PC-9 (cell line): ENCODE measurements at regions not wholly inside any gene's neighbourhood (a gene's known extent, or its start where the extent isn't known, plus 50 kb on each side); places are given as distances from the start of the nearest gene placed in this dataset.

Source experiments
- EZH2 ChIP-seq: fragments of 200-600 bp; sonication (generic); IDR thresholded peaks from 2 replicates; pipeline ENCODE4 v1.8.0; 2017; ENCODE audit warnings: antibody characterized with exemption, low read depth
- TF ChIP-seq, protein P1 (sequence below): fragments of 200-600 bp; sonication (generic); conservative IDR thresholded peaks from 2 replicates; pipeline ENCODE4 v1.6.1; 2017; ENCODE audit warnings: mixed run types, antibody characterized with exemption, mild to moderate bottlenecking, moderate library complexity

DNA sequence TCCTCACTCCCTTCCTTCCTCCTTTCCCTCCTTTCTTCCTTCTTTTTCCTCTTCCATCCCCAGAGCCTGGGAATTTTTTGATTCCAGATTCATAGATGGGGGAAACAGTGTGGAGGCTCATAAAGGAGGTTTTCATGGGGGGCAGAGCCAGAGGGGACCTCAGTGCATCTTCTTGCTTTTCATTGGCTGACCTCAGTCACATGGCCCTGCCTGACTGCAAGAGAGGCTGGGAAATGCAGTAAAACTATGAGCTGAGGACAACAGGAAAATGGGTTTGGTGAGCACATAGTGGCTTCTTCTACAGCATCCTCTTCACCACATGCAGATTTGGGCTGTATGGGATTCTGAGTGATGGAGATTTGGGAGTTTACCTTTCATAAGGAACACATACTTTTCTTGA is 437.1 kb upstream of the TBX3 start:
- TF ChIP-seq, protein P1, sequence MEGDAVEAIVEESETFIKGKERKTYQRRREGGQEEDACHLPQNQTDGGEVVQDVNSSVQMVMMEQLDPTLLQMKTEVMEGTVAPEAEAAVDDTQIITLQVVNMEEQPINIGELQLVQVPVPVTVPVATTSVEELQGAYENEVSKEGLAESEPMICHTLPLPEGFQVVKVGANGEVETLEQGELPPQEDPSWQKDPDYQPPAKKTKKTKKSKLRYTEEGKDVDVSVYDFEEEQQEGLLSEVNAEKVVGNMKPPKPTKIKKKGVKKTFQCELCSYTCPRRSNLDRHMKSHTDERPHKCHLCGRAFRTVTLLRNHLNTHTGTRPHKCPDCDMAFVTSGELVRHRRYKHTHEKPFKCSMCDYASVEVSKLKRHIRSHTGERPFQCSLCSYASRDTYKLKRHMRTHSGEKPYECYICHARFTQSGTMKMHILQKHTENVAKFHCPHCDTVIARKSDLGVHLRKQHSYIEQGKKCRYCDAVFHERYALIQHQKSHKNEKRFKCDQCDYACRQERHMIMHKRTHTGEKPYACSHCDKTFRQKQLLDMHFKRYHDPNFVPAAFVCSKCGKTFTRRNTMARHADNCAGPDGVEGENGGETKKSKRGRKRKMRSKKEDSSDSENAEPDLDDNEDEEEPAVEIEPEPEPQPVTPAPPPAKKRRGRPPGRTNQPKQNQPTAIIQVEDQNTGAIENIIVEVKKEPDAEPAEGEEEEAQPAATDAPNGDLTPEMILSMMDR = no peak
- no peak for TF ChIP-seq EZH2
